ENCODE measurements at regions not wholly inside any gene's neighbourhood (a gene's known extent, or its start where the extent isn't known, plus 50 kb on each side); places are given as distances from the start of the nearest gene placed in this dataset.

DNA sequence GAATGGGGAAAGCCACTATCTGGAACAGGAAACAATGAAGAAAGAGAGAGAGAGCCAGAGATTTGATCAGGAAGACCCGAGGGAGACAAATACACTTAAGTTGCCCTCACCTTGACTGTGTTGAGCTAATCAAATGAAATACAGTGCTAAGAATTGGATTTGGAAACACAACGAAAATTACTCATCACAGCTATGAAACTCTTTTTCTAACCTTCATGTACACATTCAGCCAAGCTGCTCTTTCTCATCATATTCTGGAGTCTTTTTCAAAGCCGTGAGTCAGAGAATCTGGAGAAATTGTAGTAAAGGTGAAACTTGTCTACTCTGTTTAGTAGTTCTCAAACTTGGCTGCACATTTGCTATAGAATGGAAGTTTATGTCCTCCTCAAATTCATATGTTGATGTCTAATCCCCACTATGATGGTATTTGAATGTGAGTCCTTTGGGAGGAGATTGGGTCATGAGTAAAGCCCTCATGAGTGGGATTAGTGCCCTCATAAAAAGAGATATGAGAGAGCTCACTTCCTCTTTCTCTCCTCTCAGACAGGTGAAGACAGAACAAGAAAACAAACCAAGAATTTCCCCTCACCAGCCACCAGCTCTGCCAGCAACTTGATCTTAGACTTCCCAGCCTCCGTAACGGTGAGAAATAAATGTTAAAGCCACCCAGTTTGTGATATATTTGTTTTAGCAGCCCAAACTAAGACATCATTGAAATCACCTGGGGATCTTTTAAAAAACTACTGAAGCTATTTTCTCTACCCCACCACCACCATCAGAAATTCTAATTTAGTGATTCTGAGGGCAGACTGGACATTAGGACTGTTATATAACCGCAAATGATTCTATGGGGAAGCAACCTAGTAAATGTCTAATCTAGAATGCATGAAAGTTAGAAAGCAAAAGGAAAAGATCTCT is 143.6 kb upstream of the GRM7 start:
- TF ChIP-seq, protein P1, sequence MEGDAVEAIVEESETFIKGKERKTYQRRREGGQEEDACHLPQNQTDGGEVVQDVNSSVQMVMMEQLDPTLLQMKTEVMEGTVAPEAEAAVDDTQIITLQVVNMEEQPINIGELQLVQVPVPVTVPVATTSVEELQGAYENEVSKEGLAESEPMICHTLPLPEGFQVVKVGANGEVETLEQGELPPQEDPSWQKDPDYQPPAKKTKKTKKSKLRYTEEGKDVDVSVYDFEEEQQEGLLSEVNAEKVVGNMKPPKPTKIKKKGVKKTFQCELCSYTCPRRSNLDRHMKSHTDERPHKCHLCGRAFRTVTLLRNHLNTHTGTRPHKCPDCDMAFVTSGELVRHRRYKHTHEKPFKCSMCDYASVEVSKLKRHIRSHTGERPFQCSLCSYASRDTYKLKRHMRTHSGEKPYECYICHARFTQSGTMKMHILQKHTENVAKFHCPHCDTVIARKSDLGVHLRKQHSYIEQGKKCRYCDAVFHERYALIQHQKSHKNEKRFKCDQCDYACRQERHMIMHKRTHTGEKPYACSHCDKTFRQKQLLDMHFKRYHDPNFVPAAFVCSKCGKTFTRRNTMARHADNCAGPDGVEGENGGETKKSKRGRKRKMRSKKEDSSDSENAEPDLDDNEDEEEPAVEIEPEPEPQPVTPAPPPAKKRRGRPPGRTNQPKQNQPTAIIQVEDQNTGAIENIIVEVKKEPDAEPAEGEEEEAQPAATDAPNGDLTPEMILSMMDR (IDR thresholded peaks at IDR 0.05): no peak
- TF ChIP-seq POLR2A (IDR thresholded peaks at IDR 0.05) (no peak), EP300 (IDR thresholded peaks at IDR 0.05) (no peak)
